Astrocyte (in vitro differentiated cells and primary cell): ENCODE measurements at regions not wholly inside any gene's neighbourhood (a gene's known extent, or its start where the extent isn't known, plus 50 kb on each side); places are given as distances from the start of the nearest gene placed in this dataset.
"Not testable (repeated sequence)": the region's sequence is repeated elsewhere in the genome, so short reads cannot be mapped to it uniquely, and the experiment has no call there.

Source experiments
- DNase-seq: peaks from one replicate; pipeline ENCODE4 v3.0.0-alpha.2; 2010; ENCODE audit warnings: low read depth
- FAIRE-seq: peaks from 2 replicates; lab custom pipeline; 2011; peaks lifted over from hg19 to GRCh38; lab: Jason Lieb, UNC
- H2AFZ ChIP-seq: 2 replicates; pipeline ENCODE4 v1.6.0; 2012; ENCODE audit warnings: low read depth, low read length, inconsistent platforms
- H3K27ac ChIP-seq: 2 replicates; pipeline ENCODE4 v1.5.1; 2011; ENCODE audit warnings: low read depth, low read length, inconsistent platforms
- H3K27me3 ChIP-seq: 2 replicates; pipeline ENCODE4 v1.6.0; 2011; ENCODE audit warnings: low read length, inconsistent platforms; ENCODE audit not compliant: insufficient read depth
- H3K36me3 ChIP-seq: 2 replicates; pipeline ENCODE4 v1.5.1; 2011; ENCODE audit warnings: low read length, inconsistent platforms; ENCODE audit not compliant: insufficient read depth
- H3K4me1 ChIP-seq: 2 replicates; pipeline ENCODE4 v1.5.1; 2011; ENCODE audit warnings: low read length, inconsistent platforms; ENCODE audit not compliant: insufficient read depth
- H3K4me2 ChIP-seq: 2 replicates; pipeline ENCODE4 v1.6.0; 2012; ENCODE audit warnings: low read length, inconsistent platforms
- H3K4me3 ChIP-seq: 2 replicates; pipeline ENCODE4 v1.5.1; 2011; ENCODE audit warnings: low read depth, mild to moderate bottlenecking, low read length, inconsistent platforms; ENCODE audit not compliant: insufficient read depth
- H3K79me2 ChIP-seq: 2 replicates; pipeline ENCODE4 v1.6.0; 2012; ENCODE audit warnings: mild to moderate bottlenecking, low read length, inconsistent platforms; ENCODE audit not compliant: insufficient read depth
- H3K9ac ChIP-seq: 2 replicates; pipeline ENCODE4 v1.6.0; 2012; ENCODE audit warnings: mild to moderate bottlenecking, low read length, inconsistent platforms
- H3K9me3 ChIP-seq: 2 replicates; pipeline ENCODE4 v1.5.1; 2012; ENCODE audit warnings: low read depth, mild to moderate bottlenecking, low read length, inconsistent platforms; ENCODE audit not compliant: insufficient read depth
- H4K20me1 ChIP-seq: 2 replicates; pipeline ENCODE4 v1.6.0; 2012; ENCODE audit warnings: low read length, inconsistent platforms; ENCODE audit not compliant: insufficient read depth
- H3K27ac Mint-ChIP-seq: one replicate; pipeline ENCODE4 v1.8.0; 2021; ENCODE audit warnings: mild to moderate bottlenecking, mixed read lengths; ENCODE audit not compliant: unreplicated experiment
- H3K27me3 Mint-ChIP-seq: one replicate; pipeline ENCODE4 v1.8.0; 2021; ENCODE audit warnings: low read depth, mixed read lengths; ENCODE audit not compliant: unreplicated experiment
- H3K36me3 Mint-ChIP-seq: one replicate; pipeline ENCODE4 v1.8.0; 2021; ENCODE audit warnings: low read depth, mixed read lengths; ENCODE audit not compliant: unreplicated experiment
- H3K4me1 Mint-ChIP-seq: one replicate; pipeline ENCODE4 v1.8.0; 2021; ENCODE audit warnings: low read depth, mixed read lengths; ENCODE audit not compliant: unreplicated experiment
- H3K4me3 Mint-ChIP-seq: one replicate; pipeline ENCODE4 v1.8.0; 2021; ENCODE audit warnings: mild to moderate bottlenecking, moderate library complexity, mixed read lengths; ENCODE audit not compliant: unreplicated experiment
- H3K9me3 Mint-ChIP-seq: one replicate; pipeline ENCODE4 v1.8.0; 2021; ENCODE audit warnings: mild to moderate bottlenecking, mixed read lengths; ENCODE audit not compliant: unreplicated experiment
- CTCF ChIP-seq: IDR thresholded peaks from 2 replicates; pipeline ENCODE4 v1.5.1; 2011; ENCODE audit warnings: low read depth, mild to moderate bottlenecking, inconsistent platforms, low read length, moderate library complexity; ENCODE audit not compliant: insufficient read depth
- EZH2 ChIP-seq: IDR thresholded peaks from 2 replicates; pipeline ENCODE4 v1.6.1; 2012; ENCODE audit warnings: mild to moderate bottlenecking, low read length, inconsistent platforms; ENCODE audit not compliant: insufficient read depth

- Histone ChIP-seq H4K20me1 (no peaks in the 10 kb centered on the region), H3K79me2 (no peaks in the 10 kb centered on the region), H3K27ac (no peak overlapping the region), H3K4me1 (no peaks in the 10 kb centered on the region), H3K9me3 (peaks cover 5% of the 10 kb centered on the region), H3K27me3 (no peaks in the 10 kb centered on the region), H3K4me3 (no peak overlapping the region), H3K36me3 (no peaks in the 10 kb centered on the region), H3K9ac (no peak overlapping the region), H2AFZ (no peak overlapping the region), H3K4me2 (no peak overlapping the region)
- Mint-ChIP-seq H3K27me3 (peaks cover 5% of the 10 kb centered on the region), H3K4me3 (no peak overlapping the region), H3K36me3 (no peaks in the 10 kb centered on the region), H3K4me1 (no peaks in the 10 kb centered on the region), H3K27ac (no peak overlapping the region), H3K9me3 (peaks cover 7% of the 10 kb centered on the region)
- TF ChIP-seq EZH2 (no peak), CTCF (no peak)
- FAIRE-seq (no peak), DNase-seq (no peak)
Observed at GRCh38 chr17:22268912-22269220, 576.5 kb downstream of the KCNJ18 start.

- no peak overlapping the region for H3K4me2 ChIP-seq
- no peak overlapping the region for H3K27ac Mint-ChIP-seq
- H3K36me3 ChIP-seq = no peaks in the 10 kb centered on the region
- H3K27me3 Mint-ChIP-seq = peaks cover 5% of the 10 kb centered on the region
- peaks cover 5% of the 10 kb centered on the region for H3K9me3 ChIP-seq
- TF ChIP-seq EZH2 (no peak), CTCF (no peak)
- FAIRE-seq = no peak
- H3K27ac ChIP-seq = no peak overlapping the region
- H3K9me3 Mint-ChIP-seq = peaks cover 7% of the 10 kb centered on the region
- H4K20me1 ChIP-seq = no peaks in the 10 kb centered on the region
- DNase-seq = no peak
- no peak overlapping the region for H3K4me3 ChIP-seq
- no peaks in the 10 kb centered on the region for H3K4me1 Mint-ChIP-seq
- no peak overlapping the region for H3K9ac ChIP-seq
- H3K36me3 Mint-ChIP-seq = no peaks in the 10 kb centered on the region
- H3K79me2 ChIP-seq = no peaks in the 10 kb centered on the region
- no peaks in the 10 kb centered on the region for H3K27me3 ChIP-seq
- no peak overlapping the region for H3K4me3 Mint-ChIP-seq
- H3K4me1 ChIP-seq = no peaks in the 10 kb centered on the region
- no peak overlapping the region for H2AFZ ChIP-seq
Observed at GRCh38 chr17:22270381-22270780, 578.1 kb downstream of the KCNJ18 start.

GRCh38 chr17:22270809-22271208 is 578.5 kb downstream of the KCNJ18 start:
- H4K20me1 ChIP-seq, H3K27me3 ChIP-seq, H3K9me3 ChIP-seq, H2AFZ ChIP-seq, H3K36me3 Mint-ChIP-seq, H3K4me1 ChIP-seq, H3K36me3 ChIP-seq, H3K9me3 Mint-ChIP-seq, H3K27ac ChIP-seq, H3K4me3 ChIP-seq, H3K4me2 ChIP-seq, H3K9ac ChIP-seq, H3K4me1 Mint-ChIP-seq, H3K79me2 ChIP-seq, DNase-seq, H3K27me3 Mint-ChIP-seq, H3K27ac Mint-ChIP-seq, H3K4me3 Mint-ChIP-seq, FAIRE-seq: not testable (repeated sequence)
